A172 (cell line): ENCODE measurements at regions not wholly inside any gene's neighbourhood (a gene's known extent, or its start where the extent isn't known, plus 50 kb on each side); places are given as distances from the start of the nearest gene placed in this dataset.

Experiments used
- DNase-seq: peaks from one replicate; pipeline ENCODE4 v3.0.0-alpha.2; 2015; ENCODE audit warnings: low spot score

- DNase-seq, result no peak
These were observed 60.0 kb upstream of the SLC13A1 start for GRCh38 chr7:123259759-123260158.
